Activated CD8-positive, alpha-beta memory T cell treated with anti-CD3 and anti-CD28 coated beads, Interleukin-2, amount 10 ng/mL, durations not matched to agents 7 days and 5 days (primary cell): ENCODE measurements at regions not wholly inside any gene's neighbourhood (a gene's known extent, or its start where the extent isn't known, plus 50 kb on each side); places are given as distances from the start of the nearest gene placed in this dataset.

Source experiments
- ATAC-seq: fragments of 150-1000 bp; cut with Tn5 transposase; one replicate; pipeline ENCODE4 v1.10.0; 2021; ENCODE audit warnings: moderate library complexity
- CTCF ChIA-PET: fragments of 350-600 bp; sonication (Branson Sonifier 250); formaldehyde crosslinking; loops from one replicate; lab custom pipeline; 2021; ENCODE audit warnings: antibody characterized with exemption; lab: Charles Lee
- DNase-seq: peaks from one replicate; pipeline ENCODE4 v3.0.0-alpha.2; 2020
- H3K27ac Mint-ChIP-seq: one replicate; pipeline ENCODE4 v1.8.0; 2021; ENCODE audit warnings: mild to moderate bottlenecking, mixed read lengths
- H3K27me3 Mint-ChIP-seq: one replicate; pipeline ENCODE4 v1.8.0; 2021; ENCODE audit warnings: mixed read lengths
- H3K36me3 Mint-ChIP-seq: one replicate; pipeline ENCODE4 v1.8.0; 2021; ENCODE audit warnings: mild to moderate bottlenecking, mixed read lengths
- H3K4me1 Mint-ChIP-seq: one replicate; pipeline ENCODE4 v1.8.0; 2021; ENCODE audit warnings: mixed read lengths
- H3K4me3 Mint-ChIP-seq: one replicate; pipeline ENCODE4 v1.8.0; 2021; ENCODE audit warnings: mild to moderate bottlenecking, moderate library complexity, mixed read lengths
- H3K9me3 Mint-ChIP-seq: one replicate; pipeline ENCODE4 v1.8.0; 2022; ENCODE audit warnings: low read depth, mixed read lengths

- no peaks in the 10 kb centered on the region for H3K36me3 Mint-ChIP-seq
- CTCF ChIA-PET: no interaction called here
- H3K4me1 Mint-ChIP-seq: no peaks in the 10 kb centered on the region
- H3K4me3 Mint-ChIP-seq: no peak overlapping the region
- H3K9me3 Mint-ChIP-seq: no peaks in the 10 kb centered on the region
- no peak overlapping the region for H3K27ac Mint-ChIP-seq
- H3K27me3 Mint-ChIP-seq: no peaks in the 10 kb centered on the region
- ATAC-seq: no peak
- DNase-seq: no peak
Observed at GRCh38 chr1:208570362-208570761, 326.2 kb upstream of the PLXNA2 start.

DNA sequence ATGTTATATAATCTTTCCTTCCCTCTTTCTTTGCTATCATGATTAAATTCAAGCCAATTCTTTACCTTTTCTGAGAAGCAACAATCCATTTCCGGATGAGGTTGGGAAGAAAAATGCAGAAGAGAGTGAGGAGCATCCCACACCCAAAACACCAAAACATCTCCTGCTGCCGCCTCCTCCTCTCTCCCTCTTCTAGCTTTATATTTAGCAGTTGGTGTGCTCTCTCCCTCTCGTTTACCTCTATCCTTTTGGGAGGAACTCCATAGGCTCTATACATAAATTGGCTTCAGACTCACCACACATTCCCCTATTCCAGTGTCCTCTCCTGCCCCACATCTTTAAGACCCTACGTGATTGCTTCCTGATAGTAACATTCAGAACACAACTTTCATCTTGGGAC, 332.2 kb upstream of the PLXNA2 start:
- H3K9me3 Mint-ChIP-seq: no peaks in the 10 kb centered on the region
- no peak for ATAC-seq
- no peak overlapping the region for H3K27ac Mint-ChIP-seq
- CTCF ChIA-PET: no interaction called here
- DNase-seq: no peak
- no peak overlapping the region for H3K4me3 Mint-ChIP-seq
- no peaks in the 10 kb centered on the region for H3K27me3 Mint-ChIP-seq
- no peaks in the 10 kb centered on the region for H3K36me3 Mint-ChIP-seq
- no peaks in the 10 kb centered on the region for H3K4me1 Mint-ChIP-seq

GRCh38 chr1:208577381-208577905, 333.3 kb upstream of the PLXNA2 start:
- CTCF ChIA-PET: no interaction called here
- ATAC-seq (no peak), DNase-seq (no peak)
- Mint-ChIP-seq H3K4me3 (no peak overlapping the region), H3K4me1 (no peaks in the 10 kb centered on the region), H3K9me3 (no peaks in the 10 kb centered on the region), H3K27me3 (no peaks in the 10 kb centered on the region), H3K27ac (no peak overlapping the region), H3K36me3 (no peaks in the 10 kb centered on the region)

DNA sequence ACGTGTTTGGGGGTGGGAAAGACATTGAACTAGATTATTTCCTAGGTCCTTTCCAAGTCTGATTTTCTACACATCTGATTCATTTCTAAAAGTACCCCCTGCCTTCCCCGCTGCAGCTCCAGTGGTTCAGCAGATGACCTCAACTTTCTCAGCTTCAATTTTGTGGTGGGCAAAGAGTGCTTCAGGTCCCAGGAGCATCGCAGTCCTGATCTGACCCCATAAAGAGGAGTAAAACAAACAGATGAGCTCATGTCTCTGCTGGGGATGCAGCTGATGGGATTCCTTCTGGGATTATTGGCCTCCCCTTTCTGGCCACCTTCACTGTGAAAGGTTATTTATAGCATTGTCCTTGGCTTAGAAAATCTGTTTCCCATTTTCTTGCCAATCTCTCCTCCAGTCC, 337.0 kb upstream of the PLXNA2 start:
- H3K4me1 Mint-ChIP-seq: no peaks in the 10 kb centered on the region
- H3K36me3 Mint-ChIP-seq: no peaks in the 10 kb centered on the region
- H3K27me3 Mint-ChIP-seq: no peaks in the 10 kb centered on the region
- DNase-seq (no peak), ATAC-seq (no peak)
- H3K4me3 Mint-ChIP-seq: no peak overlapping the region
- H3K27ac Mint-ChIP-seq: no peak overlapping the region
- H3K9me3 Mint-ChIP-seq: no peaks in the 10 kb centered on the region
- CTCF ChIA-PET: no interaction called here

DNA sequence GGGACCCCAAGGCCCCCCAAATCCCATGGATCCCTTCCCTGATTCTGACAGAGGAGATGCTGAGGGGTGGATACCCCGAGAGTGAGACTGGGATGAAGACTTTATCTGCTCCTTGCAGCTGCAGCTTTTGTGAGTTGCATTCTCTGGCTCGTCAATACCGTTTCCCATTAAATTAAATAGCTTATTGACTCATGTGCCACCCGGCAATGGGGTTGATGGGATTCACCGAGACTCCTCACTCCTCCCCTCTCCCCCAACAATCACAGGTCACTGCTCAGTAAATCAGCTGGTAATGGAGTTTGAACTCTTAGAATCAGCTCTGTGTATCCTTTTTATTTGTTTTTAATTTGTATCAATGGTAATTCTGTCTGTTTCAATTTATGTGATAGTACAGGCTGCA, 337.5 kb upstream of the PLXNA2 start:
- CTCF ChIA-PET: no interaction called here
- DNase-seq: no peak
- H3K27ac Mint-ChIP-seq: no peak overlapping the region
- H3K4me1 Mint-ChIP-seq: no peaks in the 10 kb centered on the region
- H3K9me3 Mint-ChIP-seq: no peaks in the 10 kb centered on the region
- no peaks in the 10 kb centered on the region for H3K27me3 Mint-ChIP-seq
- H3K4me3 Mint-ChIP-seq: no peak overlapping the region
- H3K36me3 Mint-ChIP-seq: no peaks in the 10 kb centered on the region
- ATAC-seq: no peak

DNA sequence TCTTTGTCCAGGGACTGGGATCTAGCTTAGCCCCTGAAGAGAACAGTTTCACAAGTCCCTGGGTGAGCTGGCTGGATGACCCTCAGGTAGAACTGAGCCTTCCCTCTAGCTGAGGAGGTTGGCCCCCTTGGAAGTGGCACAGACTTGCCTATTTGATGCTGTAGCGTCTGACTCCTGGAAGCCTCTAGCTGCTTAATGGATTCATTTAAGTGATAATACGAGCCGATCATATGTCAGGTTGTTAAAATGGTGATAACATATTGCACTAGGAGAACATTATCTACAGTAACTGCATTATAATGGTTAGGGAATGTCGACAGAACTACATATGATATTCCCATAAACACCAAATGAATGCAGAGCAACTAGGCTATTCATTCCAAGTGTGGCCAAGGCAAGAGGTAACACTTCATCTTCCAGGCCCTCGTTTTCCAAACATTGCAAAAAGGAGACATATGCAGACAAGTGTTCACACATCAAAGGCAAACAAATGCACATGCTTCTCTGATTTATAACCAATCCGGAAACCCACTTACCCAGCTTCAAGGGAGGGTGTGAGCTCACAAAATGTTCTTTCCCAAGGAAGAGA, 340.1 kb upstream of the PLXNA2 start:
- Mint-ChIP-seq H3K27ac (no peak overlapping the region), H3K4me1 (no peaks in the 10 kb centered on the region), H3K4me3 (no peak overlapping the region), H3K36me3 (no peaks in the 10 kb centered on the region), H3K9me3 (no peaks in the 10 kb centered on the region), H3K27me3 (no peaks in the 10 kb centered on the region)
- ATAC-seq (no peak), DNase-seq (no peak)
- CTCF ChIA-PET: interaction anchor here (0.7 kb wide), 1 partner anchor 25 kb away, joined by 3 read pairs; no protein-coding TSS in a partner anchor

- Mint-ChIP-seq H3K4me3 (no peak overlapping the region), H3K36me3 (no peaks in the 10 kb centered on the region), H3K4me1 (no peaks in the 10 kb centered on the region), H3K27ac (no peak overlapping the region), H3K27me3 (no peaks in the 10 kb centered on the region), H3K9me3 (no peaks in the 10 kb centered on the region)
- DNase-seq (no peak), ATAC-seq (no peak)
- CTCF ChIA-PET: interaction anchor here (1.0 kb wide), 1 partner anchor 65 kb away, joined by 3 read pairs; no protein-coding TSS in a partner anchor
Observed at GRCh38 chr1:208587110-208587509, 342.9 kb upstream of the PLXNA2 start.

DNA sequence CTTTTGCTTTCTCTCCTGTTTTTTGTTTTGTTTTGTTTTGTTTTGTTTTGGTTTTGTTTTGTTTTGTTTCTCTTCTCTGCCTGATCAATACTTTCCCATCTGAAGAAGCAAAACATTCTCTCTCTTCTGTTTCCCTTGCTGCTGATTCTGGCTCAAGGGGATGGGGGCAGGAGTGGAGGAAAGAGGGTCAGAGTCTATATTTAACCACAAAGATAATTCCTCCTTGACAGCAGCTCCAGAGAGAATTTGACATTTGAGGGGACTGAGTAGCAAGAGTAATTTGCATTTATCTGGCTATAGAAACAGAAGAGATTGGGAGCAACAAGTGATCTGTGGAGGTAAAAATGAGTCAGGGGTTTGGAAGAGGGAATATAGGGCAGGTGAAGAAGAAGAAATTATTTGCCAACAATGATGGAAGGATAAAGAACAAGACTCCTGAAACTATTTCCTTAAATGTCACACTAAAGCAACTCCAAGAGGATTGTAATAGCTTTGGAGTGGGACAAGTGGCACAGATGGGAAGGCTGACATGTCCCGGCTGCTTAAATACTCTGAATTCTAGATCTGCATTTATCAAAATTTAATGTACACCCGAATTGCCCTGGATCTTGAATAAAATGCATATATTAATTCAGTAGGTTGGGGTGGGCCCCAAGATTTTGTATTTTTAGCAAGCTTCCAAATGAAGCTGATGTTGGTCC, 349.3 kb upstream of the PLXNA2 start:
- no peak overlapping the region for H3K4me3 Mint-ChIP-seq
- H3K4me1 Mint-ChIP-seq: no peaks in the 10 kb centered on the region
- CTCF ChIA-PET: no interaction called here
- H3K9me3 Mint-ChIP-seq: no peaks in the 10 kb centered on the region
- H3K27ac Mint-ChIP-seq: no peak overlapping the region
- H3K27me3 Mint-ChIP-seq: peaks cover 6% of the 10 kb centered on the region
- no peaks in the 10 kb centered on the region for H3K36me3 Mint-ChIP-seq
- DNase-seq (no peak), ATAC-seq (no peak)

DNA sequence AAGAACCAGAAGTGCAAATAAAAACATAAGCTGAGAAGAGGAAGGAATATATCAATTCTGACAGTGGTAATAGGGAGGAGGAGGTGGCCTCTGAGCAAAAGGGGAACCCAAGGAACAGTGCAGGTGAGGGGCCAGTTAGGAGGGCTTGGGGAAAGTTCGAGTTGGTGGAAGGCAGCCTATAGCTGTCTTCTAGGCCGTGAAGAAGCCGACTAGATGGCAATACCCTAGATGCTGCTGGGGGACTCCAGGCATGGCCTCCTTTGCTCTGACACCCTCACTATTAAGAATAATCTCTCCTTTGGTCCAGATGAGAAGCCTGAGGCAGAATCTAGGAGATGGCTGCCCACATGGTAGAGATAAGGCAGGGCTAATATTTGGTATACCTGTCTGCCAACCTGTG, 351.1 kb upstream of the PLXNA2 start:
- no peaks in the 10 kb centered on the region for H3K9me3 Mint-ChIP-seq
- no peak overlapping the region for H3K27ac Mint-ChIP-seq
- no peak for ATAC-seq
- no peaks in the 10 kb centered on the region for H3K4me1 Mint-ChIP-seq
- H3K27me3 Mint-ChIP-seq: peaks cover 6% of the 10 kb centered on the region
- CTCF ChIA-PET: no interaction called here
- DNase-seq: no peak
- no peak overlapping the region for H3K4me3 Mint-ChIP-seq
- H3K36me3 Mint-ChIP-seq: no peaks in the 10 kb centered on the region

GRCh38 chr1:208595745-208596144, 351.6 kb upstream of the PLXNA2 start:
- H3K4me1 Mint-ChIP-seq: no peaks in the 10 kb centered on the region
- no peaks in the 10 kb centered on the region for H3K36me3 Mint-ChIP-seq
- no peak overlapping the region for H3K27ac Mint-ChIP-seq
- DNase-seq (no peak), ATAC-seq (no peak)
- H3K4me3 Mint-ChIP-seq: no peak overlapping the region
- peaks cover 6% of the 10 kb centered on the region for H3K27me3 Mint-ChIP-seq
- H3K9me3 Mint-ChIP-seq: no peaks in the 10 kb centered on the region
- CTCF ChIA-PET: no interaction called here

GRCh38 chr1:208597571-208597970, 353.4 kb upstream of the PLXNA2 start:
- CTCF ChIA-PET: no interaction called here
- no peaks in the 10 kb centered on the region for H3K4me1 Mint-ChIP-seq
- peaks cover 6% of the 10 kb centered on the region for H3K27me3 Mint-ChIP-seq
- ATAC-seq (no peak), DNase-seq (no peak)
- H3K4me3 Mint-ChIP-seq: no peak overlapping the region
- H3K9me3 Mint-ChIP-seq: no peaks in the 10 kb centered on the region
- H3K27ac Mint-ChIP-seq: no peak overlapping the region
- no peaks in the 10 kb centered on the region for H3K36me3 Mint-ChIP-seq

- H3K4me3 Mint-ChIP-seq: no peak overlapping the region
- ATAC-seq (no peak), DNase-seq (no peak)
- H3K4me1 Mint-ChIP-seq: no peaks in the 10 kb centered on the region
- no peaks in the 10 kb centered on the region for H3K9me3 Mint-ChIP-seq
- CTCF ChIA-PET: no interaction called here
- no peak overlapping the region for H3K27ac Mint-ChIP-seq
- no peaks in the 10 kb centered on the region for H3K36me3 Mint-ChIP-seq
- peaks cover 6% of the 10 kb centered on the region for H3K27me3 Mint-ChIP-seq
Observed at GRCh38 chr1:208598021-208598420, 353.8 kb upstream of the PLXNA2 start.

- Mint-ChIP-seq H3K4me3 (no peak overlapping the region), H3K4me1 (peaks cover 4% of the 10 kb centered on the region), H3K27me3 (no peaks in the 10 kb centered on the region), H3K27ac (no peak overlapping the region), H3K9me3 (no peaks in the 10 kb centered on the region), H3K36me3 (no peaks in the 10 kb centered on the region)
- ATAC-seq (no peak), DNase-seq (no peak)
- CTCF ChIA-PET: no interaction called here
Observed at GRCh38 chr1:208599063-208599462, 354.9 kb upstream of the PLXNA2 start.

DNA sequence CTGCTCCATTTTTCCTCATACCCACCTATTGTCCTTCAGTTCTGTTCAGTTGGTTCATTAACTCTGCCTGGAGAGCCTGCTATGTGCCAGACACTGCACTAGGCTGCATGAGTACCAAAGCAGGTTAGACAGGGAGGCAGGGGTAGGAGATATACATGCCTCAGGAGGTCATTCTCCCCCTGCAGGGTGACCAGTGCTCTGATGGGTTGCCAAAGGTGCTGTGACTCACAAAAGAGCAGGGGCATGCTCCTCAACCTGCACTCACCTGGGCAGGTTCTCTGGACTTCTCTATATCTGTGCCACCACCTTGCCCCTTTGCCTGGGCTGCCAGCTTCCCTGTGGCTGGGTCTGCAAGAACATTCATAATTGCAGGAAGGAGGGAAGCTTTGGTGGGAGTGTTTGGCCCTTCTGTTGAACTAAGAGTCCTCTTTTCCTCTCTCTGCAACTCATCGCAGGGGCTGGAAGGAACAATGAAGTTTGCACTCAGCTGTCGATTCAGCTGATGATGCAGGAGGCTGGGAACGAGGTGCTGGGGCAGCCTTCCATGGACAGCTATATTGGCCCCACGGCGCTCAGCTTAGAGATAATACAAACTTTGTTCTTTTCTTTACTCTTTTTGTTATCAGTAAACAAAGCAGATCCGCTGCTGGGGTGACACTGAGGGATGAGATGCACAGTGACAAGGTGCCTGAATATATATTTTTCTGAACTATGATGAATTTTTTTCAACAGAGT, 356.4 kb upstream of the PLXNA2 start:
- CTCF ChIA-PET: no interaction called here
- no peaks in the 10 kb centered on the region for H3K9me3 Mint-ChIP-seq
- H3K27ac Mint-ChIP-seq: no peak overlapping the region
- H3K27me3 Mint-ChIP-seq: no peaks in the 10 kb centered on the region
- no peak for ATAC-seq
- H3K4me1 Mint-ChIP-seq: peaks cover 16% of the 10 kb centered on the region
- DNase-seq: no peak
- no peaks in the 10 kb centered on the region for H3K36me3 Mint-ChIP-seq
- no peak overlapping the region for H3K4me3 Mint-ChIP-seq
